ENCODE measurements at regions not wholly inside any gene's neighbourhood (a gene's known extent, or its start where the extent isn't known, plus 50 kb on each side); places are given as distances from the start of the nearest gene placed in this dataset.

DNA sequence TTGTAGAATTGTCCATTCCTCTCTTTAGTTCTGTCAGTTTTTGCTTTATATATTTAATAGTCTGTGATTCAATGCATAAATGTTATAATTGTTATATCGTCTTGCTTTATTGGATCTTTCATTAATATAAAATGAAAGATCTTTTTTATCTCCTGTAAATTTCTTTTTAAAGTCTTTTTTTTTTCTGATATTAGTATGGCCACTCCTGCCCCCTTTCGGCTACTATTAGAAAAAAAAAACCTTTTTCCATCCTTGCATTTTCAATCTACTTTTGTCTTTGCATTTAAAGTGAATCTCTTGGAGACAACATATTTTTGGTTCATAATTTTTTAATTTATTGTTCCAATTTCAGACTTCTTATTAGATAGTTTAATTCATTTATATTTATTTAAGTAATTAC is 677.4 kb upstream of the NDST4 start:
- Histone ChIP-seq H3K9me3 (ENCODE audit: control insufficient read depth, insufficient read depth, low read depth, low read length) (no peaks in the 10 kb centered on the region), H3K27ac (ENCODE audit: extremely low read depth, low read depth, low read length) (no peak overlapping the region), H3K4me1 (ENCODE audit: control insufficient read depth, insufficient read depth, low read length) (no peaks in the 10 kb centered on the region), H3K4me3 (ENCODE audit: low read depth, low read length) (no peak overlapping the region), H3K36me3 (ENCODE audit: control insufficient read depth in 2 of 2, insufficient read depth in 1 of 2, low read length in 2 of 2) (no peaks in the 10 kb centered on the region)
- ChIA-PET CTCF (no interaction called here), POLR2A (no interaction called here)
- TF ChIP-seq, protein P1, sequence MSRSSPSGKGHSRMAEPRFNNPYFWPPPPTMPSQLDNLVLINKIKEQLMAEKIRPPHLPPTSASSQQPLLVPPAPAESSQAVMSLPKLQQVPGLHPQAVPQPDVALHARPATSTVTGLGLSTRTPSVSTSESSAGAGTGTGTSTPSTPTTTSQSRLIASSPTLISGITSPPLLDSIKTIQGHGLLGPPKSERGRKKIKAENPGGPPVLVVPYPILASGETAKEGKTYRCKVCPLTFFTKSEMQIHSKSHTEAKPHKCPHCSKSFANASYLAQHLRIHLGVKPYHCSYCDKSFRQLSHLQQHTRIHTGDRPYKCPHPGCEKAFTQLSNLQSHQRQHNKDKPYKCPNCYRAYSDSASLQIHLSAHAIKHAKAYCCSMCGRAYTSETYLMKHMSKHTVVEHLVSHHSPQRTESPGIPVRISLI (tag by site-specific recombination; IDR thresholded peaks at IDR 0.05) = no peak
- TF ChIP-seq ZNF366 (tag by site-specific recombination; conservative IDR thresholded peaks at IDR 0.05) (no peak), GFI1B (tag by site-specific recombination; IDR thresholded peaks at IDR 0.05) (no peak), ZNF324 (tag by site-specific recombination; IDR thresholded peaks at IDR 0.05) (no peak), YY2 (tag by site-specific recombination; IDR thresholded peaks at IDR 0.05) (no peak), ZFP37 (tag by site-specific recombination; IDR thresholded peaks at IDR 0.05) (no peak), ZNF132 (tag by site-specific recombination; IDR thresholded peaks at IDR 0.05; ENCODE audit: borderline replicate concordance) (no peak), ZNF561 (tag by site-specific recombination; IDR thresholded peaks at IDR 0.05; ENCODE audit: borderline replicate concordance) (no peak), ZNF785 (tag by site-specific recombination; IDR thresholded peaks at IDR 0.05) (no peak), ZNF658 (tag by site-specific recombination; IDR thresholded peaks at IDR 0.05) (no peak), ZNF302 (tag by site-specific recombination; IDR thresholded peaks at IDR 0.05; ENCODE audit: low read depth) (no peak), ZBTB20 (tag by site-specific recombination; IDR thresholded peaks at IDR 0.05) (no peak), ZNF501 (tag by site-specific recombination; IDR thresholded peaks at IDR 0.05) (no peak), ZFP41 (tag by site-specific recombination; IDR thresholded peaks at IDR 0.05; ENCODE audit: borderline replicate concordance) (no peak)
- TF ChIP-seq, protein P2, sequence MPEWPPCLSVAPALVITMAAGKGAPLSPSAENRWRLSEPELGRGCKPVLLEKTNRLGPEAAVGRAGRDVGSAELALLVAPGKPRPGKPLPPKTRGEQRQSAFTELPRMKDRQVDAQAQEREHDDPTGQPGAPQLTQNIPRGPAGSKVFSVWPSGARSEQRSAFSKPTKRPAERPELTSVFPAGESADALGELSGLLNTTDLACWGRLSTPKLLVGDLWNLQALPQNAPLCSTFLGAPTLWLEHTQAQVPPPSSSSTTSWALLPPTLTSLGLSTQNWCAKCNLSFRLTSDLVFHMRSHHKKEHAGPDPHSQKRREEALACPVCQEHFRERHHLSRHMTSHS (tag by site-specific recombination; IDR thresholded peaks at IDR 0.05) = no peak
- TF ChIP-seq, protein P3, sequence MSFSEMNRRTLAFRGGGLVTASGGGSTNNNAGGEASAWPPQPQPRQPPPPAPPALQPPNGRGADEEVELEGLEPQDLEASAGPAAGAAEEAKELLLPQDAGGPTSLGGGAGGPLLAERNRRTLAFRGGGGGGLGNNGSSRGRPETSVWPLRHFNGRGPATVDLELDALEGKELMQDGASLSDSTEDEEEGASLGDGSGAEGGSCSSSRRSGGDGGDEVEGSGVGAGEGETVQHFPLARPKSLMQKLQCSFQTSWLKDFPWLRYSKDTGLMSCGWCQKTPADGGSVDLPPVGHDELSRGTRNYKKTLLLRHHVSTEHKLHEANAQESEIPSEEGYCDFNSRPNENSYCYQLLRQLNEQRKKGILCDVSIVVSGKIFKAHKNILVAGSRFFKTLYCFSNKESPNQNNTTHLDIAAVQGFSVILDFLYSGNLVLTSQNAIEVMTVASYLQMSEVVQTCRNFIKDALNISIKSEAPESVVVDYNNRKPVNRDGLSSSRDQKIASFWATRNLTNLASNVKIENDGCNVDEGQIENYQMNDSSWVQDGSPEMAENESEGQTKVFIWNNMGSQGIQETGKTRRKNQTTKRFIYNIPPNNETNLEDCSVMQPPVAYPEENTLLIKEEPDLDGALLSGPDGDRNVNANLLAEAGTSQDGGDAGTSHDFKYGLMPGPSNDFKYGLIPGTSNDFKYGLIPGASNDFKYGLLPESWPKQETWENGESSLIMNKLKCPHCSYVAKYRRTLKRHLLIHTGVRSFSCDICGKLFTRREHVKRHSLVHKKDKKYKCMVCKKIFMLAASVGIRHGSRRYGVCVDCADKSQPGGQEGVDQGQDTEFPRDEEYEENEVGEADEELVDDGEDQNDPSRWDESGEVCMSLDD (tag by site-specific recombination; IDR thresholded peaks at IDR 0.05) = no peak
- TF ChIP-seq, protein P4, sequence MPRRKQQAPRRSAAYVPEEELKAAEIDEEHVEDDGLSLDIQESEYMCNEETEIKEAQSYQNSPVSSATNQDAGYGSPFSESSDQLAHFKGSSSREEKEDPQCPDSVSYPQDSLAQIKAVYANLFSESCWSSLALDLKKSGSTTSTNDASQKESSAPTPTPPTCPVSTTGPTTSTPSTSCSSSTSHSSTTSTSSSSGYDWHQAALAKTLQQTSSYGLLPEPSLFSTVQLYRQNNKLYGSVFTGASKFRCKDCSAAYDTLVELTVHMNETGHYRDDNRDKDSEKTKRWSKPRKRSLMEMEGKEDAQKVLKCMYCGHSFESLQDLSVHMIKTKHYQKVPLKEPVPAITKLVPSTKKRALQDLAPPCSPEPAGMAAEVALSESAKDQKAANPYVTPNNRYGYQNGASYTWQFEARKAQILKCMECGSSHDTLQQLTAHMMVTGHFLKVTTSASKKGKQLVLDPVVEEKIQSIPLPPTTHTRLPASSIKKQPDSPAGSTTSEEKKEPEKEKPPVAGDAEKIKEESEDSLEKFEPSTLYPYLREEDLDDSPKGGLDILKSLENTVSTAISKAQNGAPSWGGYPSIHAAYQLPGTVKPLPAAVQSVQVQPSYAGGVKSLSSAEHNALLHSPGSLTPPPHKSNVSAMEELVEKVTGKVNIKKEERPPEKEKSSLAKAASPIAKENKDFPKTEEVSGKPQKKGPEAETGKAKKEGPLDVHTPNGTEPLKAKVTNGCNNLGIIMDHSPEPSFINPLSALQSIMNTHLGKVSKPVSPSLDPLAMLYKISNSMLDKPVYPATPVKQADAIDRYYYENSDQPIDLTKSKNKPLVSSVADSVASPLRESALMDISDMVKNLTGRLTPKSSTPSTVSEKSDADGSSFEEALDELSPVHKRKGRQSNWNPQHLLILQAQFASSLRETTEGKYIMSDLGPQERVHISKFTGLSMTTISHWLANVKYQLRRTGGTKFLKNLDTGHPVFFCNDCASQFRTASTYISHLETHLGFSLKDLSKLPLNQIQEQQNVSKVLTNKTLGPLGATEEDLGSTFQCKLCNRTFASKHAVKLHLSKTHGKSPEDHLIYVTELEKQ (tag by site-specific recombination; IDR thresholded peaks at IDR 0.05; ENCODE audit: borderline replicate concordance) = no peak
- TF ChIP-seq, protein P5, sequence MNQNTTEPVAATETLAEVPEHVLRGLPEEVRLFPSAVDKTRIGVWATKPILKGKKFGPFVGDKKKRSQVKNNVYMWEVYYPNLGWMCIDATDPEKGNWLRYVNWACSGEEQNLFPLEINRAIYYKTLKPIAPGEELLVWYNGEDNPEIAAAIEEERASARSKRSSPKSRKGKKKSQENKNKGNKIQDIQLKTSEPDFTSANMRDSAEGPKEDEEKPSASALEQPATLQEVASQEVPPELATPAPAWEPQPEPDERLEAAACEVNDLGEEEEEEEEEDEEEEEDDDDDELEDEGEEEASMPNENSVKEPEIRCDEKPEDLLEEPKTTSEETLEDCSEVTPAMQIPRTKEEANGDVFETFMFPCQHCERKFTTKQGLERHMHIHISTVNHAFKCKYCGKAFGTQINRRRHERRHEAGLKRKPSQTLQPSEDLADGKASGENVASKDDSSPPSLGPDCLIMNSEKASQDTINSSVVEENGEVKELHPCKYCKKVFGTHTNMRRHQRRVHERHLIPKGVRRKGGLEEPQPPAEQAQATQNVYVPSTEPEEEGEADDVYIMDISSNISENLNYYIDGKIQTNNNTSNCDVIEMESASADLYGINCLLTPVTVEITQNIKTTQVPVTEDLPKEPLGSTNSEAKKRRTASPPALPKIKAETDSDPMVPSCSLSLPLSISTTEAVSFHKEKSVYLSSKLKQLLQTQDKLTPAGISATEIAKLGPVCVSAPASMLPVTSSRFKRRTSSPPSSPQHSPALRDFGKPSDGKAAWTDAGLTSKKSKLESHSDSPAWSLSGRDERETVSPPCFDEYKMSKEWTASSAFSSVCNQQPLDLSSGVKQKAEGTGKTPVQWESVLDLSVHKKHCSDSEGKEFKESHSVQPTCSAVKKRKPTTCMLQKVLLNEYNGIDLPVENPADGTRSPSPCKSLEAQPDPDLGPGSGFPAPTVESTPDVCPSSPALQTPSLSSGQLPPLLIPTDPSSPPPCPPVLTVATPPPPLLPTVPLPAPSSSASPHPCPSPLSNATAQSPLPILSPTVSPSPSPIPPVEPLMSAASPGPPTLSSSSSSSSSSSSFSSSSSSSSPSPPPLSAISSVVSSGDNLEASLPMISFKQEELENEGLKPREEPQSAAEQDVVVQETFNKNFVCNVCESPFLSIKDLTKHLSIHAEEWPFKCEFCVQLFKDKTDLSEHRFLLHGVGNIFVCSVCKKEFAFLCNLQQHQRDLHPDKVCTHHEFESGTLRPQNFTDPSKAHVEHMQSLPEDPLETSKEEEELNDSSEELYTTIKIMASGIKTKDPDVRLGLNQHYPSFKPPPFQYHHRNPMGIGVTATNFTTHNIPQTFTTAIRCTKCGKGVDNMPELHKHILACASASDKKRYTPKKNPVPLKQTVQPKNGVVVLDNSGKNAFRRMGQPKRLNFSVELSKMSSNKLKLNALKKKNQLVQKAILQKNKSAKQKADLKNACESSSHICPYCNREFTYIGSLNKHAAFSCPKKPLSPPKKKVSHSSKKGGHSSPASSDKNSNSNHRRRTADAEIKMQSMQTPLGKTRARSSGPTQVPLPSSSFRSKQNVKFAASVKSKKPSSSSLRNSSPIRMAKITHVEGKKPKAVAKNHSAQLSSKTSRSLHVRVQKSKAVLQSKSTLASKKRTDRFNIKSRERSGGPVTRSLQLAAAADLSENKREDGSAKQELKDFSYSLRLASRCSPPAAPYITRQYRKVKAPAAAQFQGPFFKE (tag by site-specific recombination; IDR thresholded peaks at IDR 0.05; ENCODE audit: borderline replicate concordance) = no peak
